ENCODE measurements at regions not wholly inside any gene's neighbourhood (a gene's known extent, or its start where the extent isn't known, plus 50 kb on each side); places are given as distances from the start of the nearest gene placed in this dataset.

DNA sequence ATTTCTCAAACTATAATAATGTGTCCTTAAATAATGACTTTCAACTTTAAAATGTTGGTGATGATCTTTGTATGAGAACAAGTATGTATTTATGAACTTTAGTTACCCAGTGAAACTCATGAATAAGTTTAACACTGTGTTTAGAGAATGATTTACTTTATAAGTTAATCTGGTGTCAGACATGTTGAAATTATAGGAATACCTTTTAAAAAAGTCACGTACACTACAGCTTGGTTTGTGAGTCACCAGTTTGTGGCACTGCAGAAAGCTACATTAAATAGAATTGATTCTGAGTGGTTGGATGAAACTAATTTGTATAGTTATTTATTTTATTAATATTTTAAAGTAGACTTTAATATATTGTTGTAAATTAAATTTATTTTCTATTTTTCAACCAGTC is 1366.2 kb upstream of the PCDH20 start:
- TF ChIP-seq, protein P1, sequence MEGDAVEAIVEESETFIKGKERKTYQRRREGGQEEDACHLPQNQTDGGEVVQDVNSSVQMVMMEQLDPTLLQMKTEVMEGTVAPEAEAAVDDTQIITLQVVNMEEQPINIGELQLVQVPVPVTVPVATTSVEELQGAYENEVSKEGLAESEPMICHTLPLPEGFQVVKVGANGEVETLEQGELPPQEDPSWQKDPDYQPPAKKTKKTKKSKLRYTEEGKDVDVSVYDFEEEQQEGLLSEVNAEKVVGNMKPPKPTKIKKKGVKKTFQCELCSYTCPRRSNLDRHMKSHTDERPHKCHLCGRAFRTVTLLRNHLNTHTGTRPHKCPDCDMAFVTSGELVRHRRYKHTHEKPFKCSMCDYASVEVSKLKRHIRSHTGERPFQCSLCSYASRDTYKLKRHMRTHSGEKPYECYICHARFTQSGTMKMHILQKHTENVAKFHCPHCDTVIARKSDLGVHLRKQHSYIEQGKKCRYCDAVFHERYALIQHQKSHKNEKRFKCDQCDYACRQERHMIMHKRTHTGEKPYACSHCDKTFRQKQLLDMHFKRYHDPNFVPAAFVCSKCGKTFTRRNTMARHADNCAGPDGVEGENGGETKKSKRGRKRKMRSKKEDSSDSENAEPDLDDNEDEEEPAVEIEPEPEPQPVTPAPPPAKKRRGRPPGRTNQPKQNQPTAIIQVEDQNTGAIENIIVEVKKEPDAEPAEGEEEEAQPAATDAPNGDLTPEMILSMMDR (conservative IDR thresholded peaks at IDR 0.05), result no peak
- no peak for TF ChIP-seq ZFX (IDR thresholded peaks at IDR 0.05)

Data from C4-2B (cell line).